ENCODE measurements at regions not wholly inside any gene's neighbourhood (a gene's known extent, or its start where the extent isn't known, plus 50 kb on each side); places are given as distances from the start of the nearest gene placed in this dataset.

DNA sequence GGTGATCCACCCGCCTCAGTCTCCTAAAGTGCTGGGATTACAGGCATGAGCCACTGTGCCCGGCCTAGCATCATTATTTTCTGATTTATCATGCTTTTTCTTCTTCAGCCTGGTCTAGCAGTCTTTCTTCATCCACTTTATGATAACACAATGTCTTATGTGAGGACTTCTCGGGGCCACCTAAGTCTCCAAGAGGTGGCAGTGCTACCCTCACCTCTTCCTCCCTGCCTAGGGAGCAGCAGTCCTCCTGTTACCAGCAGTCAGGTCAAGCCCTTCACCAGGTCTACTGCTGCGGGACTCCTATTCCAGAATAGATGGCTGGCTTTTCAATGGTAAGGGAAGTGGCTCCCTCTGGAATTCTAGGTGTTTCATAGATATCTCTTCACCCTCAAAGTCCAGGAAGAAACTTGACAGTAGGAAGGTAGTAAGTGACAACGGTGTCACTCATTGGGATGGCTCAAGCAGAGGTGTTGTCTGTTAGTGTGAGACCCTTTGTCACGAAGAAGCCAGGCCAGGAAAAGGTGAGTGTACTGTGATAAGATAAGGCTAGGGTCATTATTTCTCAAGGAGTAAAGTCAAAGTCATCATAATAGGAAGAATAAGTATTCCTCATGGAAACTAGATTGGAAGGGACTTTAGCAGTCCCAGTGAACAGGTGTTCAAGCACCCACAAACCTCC is 164.0 kb downstream of the KLF5 start:
- no peak overlapping the region for H3K4me3 ChIP-seq (ENCODE audit: insufficient read depth, low read depth, low read length)
- dilution Hi-C loops (cut with HindIII; ENCODE audit: low sequenced_read_pairs, unreplicated experiment) (no loop called here), intact Hi-C loops (cut with micrococcal nuclease) (loop anchor here (10.0 kb wide), 1 partner anchor 482 kb away; no protein-coding TSS in a partner anchor), in situ Hi-C loops (cut with MboI; ENCODE audit: low sequenced_read_pairs) (no loop called here)
- H2AK5ac ChIP-seq (ENCODE audit: low read depth, low read length): no peak overlapping the region
- no peaks in the 10 kb centered on the region for H3K79me1 ChIP-seq (ENCODE audit: low read depth in 1 of 2, low read length in 2 of 2)
- H3K9me3 ChIP-seq (ENCODE audit: control insufficient read depth, insufficient read depth, low read length): no peaks in the 10 kb centered on the region
- no peak overlapping the region for H3K9ac ChIP-seq (ENCODE audit: low read depth, low read length)
- H3K4me2 ChIP-seq (ENCODE audit: low read depth, low read length): no peak overlapping the region
- no peak overlapping the region for H3K4ac ChIP-seq (ENCODE audit: low read depth, low read length)
- H4K5ac ChIP-seq (ENCODE audit: low read depth, low read length): no peak overlapping the region
- DNase-seq (no peak), ATAC-seq (ENCODE audit: low read depth) (no peak)
- H3K23ac ChIP-seq (ENCODE audit: low read depth, low read length): no peak overlapping the region
- BruUV-seq (replicated peaks): no TSS peak
- H3K56ac ChIP-seq (ENCODE audit: extremely low read depth, insufficient read depth, low read length): no peak overlapping the region
- H4K91ac ChIP-seq (ENCODE audit: insufficient read depth, low read depth, low read length): no peak overlapping the region
- H3K27ac ChIP-seq (ENCODE audit: insufficient read depth, low read length): no peak overlapping the region
- no peak overlapping the region for H3K14ac ChIP-seq (replicated peaks; ENCODE audit: low read depth, low read length)
- H3K18ac ChIP-seq (ENCODE audit: low read depth, low read length): no peak overlapping the region
- CTCF ChIA-PET: interaction anchor here (0.6 kb wide), 1 partner anchor 66 kb away, joined by 6 read pairs; no protein-coding TSS in a partner anchor
- no peak overlapping the region for H2BK15ac ChIP-seq (ENCODE audit: low read depth, low read length)
- H3K36me3 ChIP-seq (ENCODE audit: control insufficient read depth, insufficient read depth, low read length): no peaks in the 10 kb centered on the region
- no peak overlapping the region for H4K8ac ChIP-seq (ENCODE audit: low read depth in 2 of 2, low read length in 2 of 2)
- 91% methylated on average over 4 of the region's 6 CpGs; no CpG with 5 or more reads in 1 of the 2 experiments for WGBS, 2 experiments (ENCODE audit: extremely low coverage in 2 of 2, insufficient read length in 1 of 2)
- TF ChIP-seq MXI1 (IDR thresholded peaks at IDR 0.05; ENCODE audit: borderline replicate concordance, low read depth, low read length) (no peak), MAFK (IDR thresholded peaks at IDR 0.05; ENCODE audit: low read depth, low read length) (no peak), SMC3 (IDR thresholded peaks at IDR 0.05; ENCODE audit: low read depth, low read length) (no peak), CHD1 (IDR thresholded peaks at IDR 0.05; ENCODE audit: low read depth, low read length) (no peak), RCOR1 (IDR thresholded peaks at IDR 0.05; ENCODE audit: insufficient replicate concordance, low read length) (no peak), MAZ (IDR thresholded peaks at IDR 0.05; ENCODE audit: borderline replicate concordance, low read depth, low read length) (no peak), FOS (IDR thresholded peaks at IDR 0.05; ENCODE audit: low read depth, low read length) (no peak), BHLHE40 (IDR thresholded peaks at IDR 0.05; ENCODE audit: low read depth, low read length) (no peak), CEBPB (IDR thresholded peaks at IDR 0.05; ENCODE audit: low read depth, low read length) (no peak), NFE2L2 (IDR thresholded peaks at IDR 0.05; ENCODE audit: low read depth, low read length) (no peak), RAD21 (IDR thresholded peaks at IDR 0.05; ENCODE audit: low read length) (no peak), RFX5 (IDR thresholded peaks at IDR 0.05; ENCODE audit: low read depth, low read length) (no peak), POLR2A (IDR thresholded peaks at IDR 0.05; ENCODE audit: low read depth, low read length) (no peak)
- TF ChIP-seq, protein P1, sequence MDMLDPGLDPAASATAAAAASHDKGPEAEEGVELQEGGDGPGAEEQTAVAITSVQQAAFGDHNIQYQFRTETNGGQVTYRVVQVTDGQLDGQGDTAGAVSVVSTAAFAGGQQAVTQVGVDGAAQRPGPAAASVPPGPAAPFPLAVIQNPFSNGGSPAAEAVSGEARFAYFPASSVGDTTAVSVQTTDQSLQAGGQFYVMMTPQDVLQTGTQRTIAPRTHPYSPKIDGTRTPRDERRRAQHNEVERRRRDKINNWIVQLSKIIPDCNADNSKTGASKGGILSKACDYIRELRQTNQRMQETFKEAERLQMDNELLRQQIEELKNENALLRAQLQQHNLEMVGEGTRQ (IDR thresholded peaks at IDR 0.05; ENCODE audit: low read depth, low read length): no peak
- TF ChIP-seq, protein P2, sequence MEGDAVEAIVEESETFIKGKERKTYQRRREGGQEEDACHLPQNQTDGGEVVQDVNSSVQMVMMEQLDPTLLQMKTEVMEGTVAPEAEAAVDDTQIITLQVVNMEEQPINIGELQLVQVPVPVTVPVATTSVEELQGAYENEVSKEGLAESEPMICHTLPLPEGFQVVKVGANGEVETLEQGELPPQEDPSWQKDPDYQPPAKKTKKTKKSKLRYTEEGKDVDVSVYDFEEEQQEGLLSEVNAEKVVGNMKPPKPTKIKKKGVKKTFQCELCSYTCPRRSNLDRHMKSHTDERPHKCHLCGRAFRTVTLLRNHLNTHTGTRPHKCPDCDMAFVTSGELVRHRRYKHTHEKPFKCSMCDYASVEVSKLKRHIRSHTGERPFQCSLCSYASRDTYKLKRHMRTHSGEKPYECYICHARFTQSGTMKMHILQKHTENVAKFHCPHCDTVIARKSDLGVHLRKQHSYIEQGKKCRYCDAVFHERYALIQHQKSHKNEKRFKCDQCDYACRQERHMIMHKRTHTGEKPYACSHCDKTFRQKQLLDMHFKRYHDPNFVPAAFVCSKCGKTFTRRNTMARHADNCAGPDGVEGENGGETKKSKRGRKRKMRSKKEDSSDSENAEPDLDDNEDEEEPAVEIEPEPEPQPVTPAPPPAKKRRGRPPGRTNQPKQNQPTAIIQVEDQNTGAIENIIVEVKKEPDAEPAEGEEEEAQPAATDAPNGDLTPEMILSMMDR (conservative IDR thresholded peaks at IDR 0.05; ENCODE audit: low read depth, low read length): no peak
- TF ChIP-seq, protein P3, sequence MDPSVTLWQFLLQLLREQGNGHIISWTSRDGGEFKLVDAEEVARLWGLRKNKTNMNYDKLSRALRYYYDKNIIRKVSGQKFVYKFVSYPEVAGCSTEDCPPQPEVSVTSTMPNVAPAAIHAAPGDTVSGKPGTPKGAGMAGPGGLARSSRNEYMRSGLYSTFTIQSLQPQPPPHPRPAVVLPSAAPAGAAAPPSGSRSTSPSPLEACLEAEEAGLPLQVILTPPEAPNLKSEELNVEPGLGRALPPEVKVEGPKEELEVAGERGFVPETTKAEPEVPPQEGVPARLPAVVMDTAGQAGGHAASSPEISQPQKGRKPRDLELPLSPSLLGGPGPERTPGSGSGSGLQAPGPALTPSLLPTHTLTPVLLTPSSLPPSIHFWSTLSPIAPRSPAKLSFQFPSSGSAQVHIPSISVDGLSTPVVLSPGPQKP (IDR thresholded peaks at IDR 0.05; ENCODE audit: borderline replicate concordance, low read depth, low read length): no peak
- POLR2A ChIA-PET (ENCODE audit: unreplicated experiment): no interaction called here
- H2BK20ac ChIP-seq (ENCODE audit: low read depth, low read length): no peak overlapping the region
- H3K9me1 ChIP-seq (ENCODE audit: insufficient read depth, low read length): 0 out of 2 replicates have a peak, but pooled peaks cover 2% of the 10 kb centered on the region
- H2BK120ac ChIP-seq (ENCODE audit: low read depth, low read length): no peak overlapping the region
- H3K4me1 ChIP-seq (ENCODE audit: control insufficient read depth, insufficient read depth, low read length): no peaks in the 10 kb centered on the region; the same call in 1 of the 2 replicates
- no peak overlapping the region for H2AK9ac ChIP-seq (replicated peaks; ENCODE audit: low read depth, low read length, poor library complexity)
- H3K27me3 ChIP-seq (ENCODE audit: control insufficient read depth, insufficient read depth, low read length): no peaks in the 10 kb centered on the region
- no peaks in the 10 kb centered on the region for H4K20me1 ChIP-seq (ENCODE audit: insufficient read depth, low read length)
- H2BK5ac ChIP-seq (ENCODE audit: low read depth, low read length, poor library complexity, severe bottlenecking): no peak overlapping the region
- H2AFZ ChIP-seq (replicated peaks; ENCODE audit: low read length, poor library complexity): no peak overlapping the region
